Spleen (tissue), 7 donors: ENCODE measurements at regions not wholly inside any gene's neighbourhood (a gene's known extent, or its start where the extent isn't known, plus 50 kb on each side); places are given as distances from the start of the nearest gene placed in this dataset.

Source experiments
- POLR2A ChIP-seq, 3 donors: fragments of 450-650 bp; IDR thresholded peaks; one replicate each; pipeline ENCODE4 v1.5.1; 2017; ENCODE audit warnings: antibody characterized with exemption in 3 of 3, mild to moderate bottlenecking in 1 of 3
- POLR2AphosphoS5 ChIP-seq, 3 donors: sonication (generic); formaldehyde crosslinking; IDR thresholded peaks; one replicate each; pipeline ENCODE4 v1.5.1; 2017; ENCODE audit warnings: antibody characterized with exemption in 3 of 3
- TF ChIP-seq, protein P1 (sequence below), 11 experiments: fragments of 200-600 bp in 7 of 11; fragments of 450-650 bp in 4 of 11; sonication (generic) in 4 of 11; IDR thresholded peaks in 8 of 11; conservative IDR thresholded peaks in 3 of 11; 1 replicate in 7 of 11; 2 replicates in 4 of 11; pipeline versions ENCODE4 v1.4.0 to v1.8.0; 2016 to 2021; ENCODE audit warnings: antibody characterized with exemption in 11 of 11, inconsistent platforms in 4 of 11, mild to moderate bottlenecking in 1 of 11
- donor health status: DM: no; HTN: no; CAD: no; lungs with moderate emphysema.
- donor health status: DM: no; HTN: no; CAD: no.
- donor health status: DM: no; HTN: no; CAD: no.

GRCh38 chr4:83830138-83830888, 294.4 kb downstream of the GPAT3 start:
- no peak for TF ChIP-seq POLR2A (IDR thresholded peaks at IDR 0.05)
- TF ChIP-seq, protein P1, sequence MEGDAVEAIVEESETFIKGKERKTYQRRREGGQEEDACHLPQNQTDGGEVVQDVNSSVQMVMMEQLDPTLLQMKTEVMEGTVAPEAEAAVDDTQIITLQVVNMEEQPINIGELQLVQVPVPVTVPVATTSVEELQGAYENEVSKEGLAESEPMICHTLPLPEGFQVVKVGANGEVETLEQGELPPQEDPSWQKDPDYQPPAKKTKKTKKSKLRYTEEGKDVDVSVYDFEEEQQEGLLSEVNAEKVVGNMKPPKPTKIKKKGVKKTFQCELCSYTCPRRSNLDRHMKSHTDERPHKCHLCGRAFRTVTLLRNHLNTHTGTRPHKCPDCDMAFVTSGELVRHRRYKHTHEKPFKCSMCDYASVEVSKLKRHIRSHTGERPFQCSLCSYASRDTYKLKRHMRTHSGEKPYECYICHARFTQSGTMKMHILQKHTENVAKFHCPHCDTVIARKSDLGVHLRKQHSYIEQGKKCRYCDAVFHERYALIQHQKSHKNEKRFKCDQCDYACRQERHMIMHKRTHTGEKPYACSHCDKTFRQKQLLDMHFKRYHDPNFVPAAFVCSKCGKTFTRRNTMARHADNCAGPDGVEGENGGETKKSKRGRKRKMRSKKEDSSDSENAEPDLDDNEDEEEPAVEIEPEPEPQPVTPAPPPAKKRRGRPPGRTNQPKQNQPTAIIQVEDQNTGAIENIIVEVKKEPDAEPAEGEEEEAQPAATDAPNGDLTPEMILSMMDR (IDR thresholded peaks at IDR 0.05 in 8 of 11, conservative IDR thresholded peaks at IDR 0.05 in 3 of 11): no peak
- no peak for TF ChIP-seq POLR2AphosphoS5 (IDR thresholded peaks at IDR 0.05)
